ENCODE measurements at regions not wholly inside any gene's neighbourhood (a gene's known extent, or its start where the extent isn't known, plus 50 kb on each side); places are given as distances from the start of the nearest gene placed in this dataset.

DNA sequence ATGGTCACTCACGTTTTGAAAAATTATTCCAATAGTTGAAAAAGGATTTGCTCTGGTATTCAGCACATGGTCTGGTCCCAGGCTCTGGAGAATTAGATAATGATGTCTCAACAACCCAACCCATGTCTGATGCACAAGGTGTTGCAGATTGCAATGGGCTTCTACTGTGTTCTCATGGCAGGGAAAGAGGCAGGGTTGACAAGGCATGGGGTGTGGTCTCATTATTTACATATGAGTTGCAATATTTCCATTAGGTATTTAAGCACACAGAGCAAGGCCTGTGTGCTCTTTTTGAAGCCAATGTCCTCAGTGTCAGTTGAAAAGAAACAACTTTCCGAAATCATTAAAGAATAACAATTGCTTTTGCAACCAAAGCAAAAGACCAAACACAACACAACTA lies 381.9 kb upstream of the PBX1 start:
- Histone ChIP-seq H3K4me3 (no peak overlapping the region), H3K9me3 (no peaks in the 10 kb centered on the region), H3K27ac (no peak overlapping the region), H3K4me1 (no peaks in the 10 kb centered on the region), H3K36me3 (no peaks in the 10 kb centered on the region), H3K27me3 (no peaks in the 10 kb centered on the region)
- no peak for DNase-seq
- intact Hi-C loops (cut with DNase I), result no loop called here
- TF ChIP-seq, protein P1, sequence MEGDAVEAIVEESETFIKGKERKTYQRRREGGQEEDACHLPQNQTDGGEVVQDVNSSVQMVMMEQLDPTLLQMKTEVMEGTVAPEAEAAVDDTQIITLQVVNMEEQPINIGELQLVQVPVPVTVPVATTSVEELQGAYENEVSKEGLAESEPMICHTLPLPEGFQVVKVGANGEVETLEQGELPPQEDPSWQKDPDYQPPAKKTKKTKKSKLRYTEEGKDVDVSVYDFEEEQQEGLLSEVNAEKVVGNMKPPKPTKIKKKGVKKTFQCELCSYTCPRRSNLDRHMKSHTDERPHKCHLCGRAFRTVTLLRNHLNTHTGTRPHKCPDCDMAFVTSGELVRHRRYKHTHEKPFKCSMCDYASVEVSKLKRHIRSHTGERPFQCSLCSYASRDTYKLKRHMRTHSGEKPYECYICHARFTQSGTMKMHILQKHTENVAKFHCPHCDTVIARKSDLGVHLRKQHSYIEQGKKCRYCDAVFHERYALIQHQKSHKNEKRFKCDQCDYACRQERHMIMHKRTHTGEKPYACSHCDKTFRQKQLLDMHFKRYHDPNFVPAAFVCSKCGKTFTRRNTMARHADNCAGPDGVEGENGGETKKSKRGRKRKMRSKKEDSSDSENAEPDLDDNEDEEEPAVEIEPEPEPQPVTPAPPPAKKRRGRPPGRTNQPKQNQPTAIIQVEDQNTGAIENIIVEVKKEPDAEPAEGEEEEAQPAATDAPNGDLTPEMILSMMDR (IDR thresholded peaks at IDR 0.05), result no peak
- WGBS, 2 donors, result 66 to 77% methylated on average over 2 of the region's 2 CpGs
- no peak for FAIRE-seq
- no peak for ATAC-seq

DNA sequence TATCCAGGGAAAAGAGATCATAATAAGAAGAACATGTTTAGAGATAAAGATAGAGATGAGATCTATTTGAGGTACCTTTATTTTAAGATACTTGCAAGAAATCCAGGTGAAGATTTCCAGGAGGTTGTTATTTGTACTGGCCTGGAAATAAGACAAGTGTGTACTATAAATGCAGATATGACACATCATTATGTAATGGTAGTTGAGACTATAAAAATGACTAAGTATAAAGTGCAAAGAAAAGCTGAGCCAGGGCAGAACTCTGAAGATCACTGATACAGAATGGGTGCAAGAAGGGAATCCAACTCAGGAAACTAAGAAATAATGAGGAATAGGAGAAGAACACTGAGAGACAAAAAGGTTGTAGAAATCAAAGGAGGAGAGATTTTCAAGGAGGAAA lies 378.2 kb upstream of the PBX1 start:
- intact Hi-C loops (cut with DNase I), result no loop called here
- TF ChIP-seq, protein P1 (IDR thresholded peaks at IDR 0.05), result no peak
- no peak overlapping the region for H3K27ac ChIP-seq
- ATAC-seq (no peak), FAIRE-seq (no peak), DNase-seq (no peak)
- H3K36me3 ChIP-seq, result no peaks in the 10 kb centered on the region
- no peaks in the 10 kb centered on the region for H3K9me3 ChIP-seq
- H3K4me3 ChIP-seq, result no peak overlapping the region
- H3K4me1 ChIP-seq, result no peaks in the 10 kb centered on the region
- no peaks in the 10 kb centered on the region for H3K27me3 ChIP-seq

DNA sequence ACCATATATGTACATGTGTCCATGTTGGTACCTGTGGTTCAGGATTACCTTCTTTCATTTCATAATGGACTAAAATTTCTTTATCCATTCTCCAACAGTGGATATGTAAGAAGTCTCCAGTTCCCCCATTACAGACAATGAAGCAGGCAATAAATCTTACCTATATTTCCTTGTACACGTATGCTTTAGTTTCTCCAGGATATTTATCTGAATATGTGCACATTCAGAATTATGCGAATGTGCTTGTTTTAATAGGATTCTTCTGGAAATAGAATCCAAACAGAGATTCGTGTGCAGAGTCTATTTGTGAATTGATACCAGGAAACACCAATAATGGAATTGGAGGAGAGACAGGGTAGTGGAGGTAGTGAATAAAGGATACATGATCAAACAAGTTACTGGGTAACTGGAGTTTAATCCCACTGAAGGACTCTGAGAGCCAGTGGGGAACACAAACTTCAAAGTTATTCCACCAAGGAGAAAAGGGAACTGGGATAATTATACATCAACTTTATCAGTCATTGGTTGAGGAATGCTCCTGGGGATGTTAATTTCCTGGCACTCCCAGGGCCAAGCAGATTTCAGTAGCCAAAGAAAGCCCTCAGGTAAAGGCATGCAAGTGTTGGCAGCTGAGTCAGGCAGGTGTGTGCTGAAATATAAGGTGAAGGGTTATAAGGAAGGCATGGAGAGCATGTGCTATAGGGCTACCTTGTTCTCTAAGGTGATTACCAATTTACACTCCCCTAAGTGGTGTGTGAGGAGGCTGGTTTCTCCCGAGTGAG lies 374.9 kb upstream of the PBX1 start:
- intact Hi-C loops (cut with DNase I), result no loop called here
- no peak for ATAC-seq
- 66 to 74% methylated on average over 4 of the region's 4 CpGs for WGBS, 2 donors

DNA sequence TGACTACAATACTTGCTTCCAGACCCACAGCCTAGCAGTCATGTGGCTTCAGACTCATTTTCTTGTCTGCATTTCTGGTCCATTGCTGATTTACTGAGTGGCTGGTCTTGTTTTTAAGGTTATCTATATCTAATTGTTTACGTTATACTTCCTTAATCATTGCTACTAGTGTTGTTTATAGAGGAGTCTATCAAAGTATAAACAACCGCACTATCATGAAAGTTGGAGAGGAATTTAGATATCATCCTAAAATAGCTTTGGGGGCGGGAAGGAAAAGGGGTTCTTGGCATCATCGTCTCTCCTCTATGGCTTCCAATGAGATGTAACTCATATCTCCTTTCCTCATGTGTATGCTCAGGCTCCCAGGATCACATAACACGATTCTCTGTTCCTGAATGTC lies 372.1 kb upstream of the PBX1 start:
- intact Hi-C loops (cut with DNase I), result no loop called here
- FAIRE-seq, result no peak
- Histone ChIP-seq H3K9me3 (no peaks in the 10 kb centered on the region), H3K27ac (no peak overlapping the region), H3K4me3 (no peak overlapping the region), H3K4me1 (no peaks in the 10 kb centered on the region), H3K27me3 (no peaks in the 10 kb centered on the region), H3K36me3 (no peaks in the 10 kb centered on the region)
- ATAC-seq, result no peak
- TF ChIP-seq, protein P1 (IDR thresholded peaks at IDR 0.05), result no peak
- 73 to 79% methylated on average over 5 of the region's 5 CpGs for WGBS, 2 donors
- no peak for DNase-seq

More for the DNA sequence above, 374.9 kb upstream of the PBX1 start:
- Histone ChIP-seq H3K4me3 (no peak overlapping the region), H3K27ac (no peak overlapping the region), H3K36me3 (no peaks in the 10 kb centered on the region), H3K9me3 (no peaks in the 10 kb centered on the region), H3K27me3 (no peaks in the 10 kb centered on the region), H3K4me1 (no peaks in the 10 kb centered on the region)
- TF ChIP-seq, protein P1 (IDR thresholded peaks at IDR 0.05), result no peak
- FAIRE-seq (no peak), DNase-seq (no peak)

DNA sequence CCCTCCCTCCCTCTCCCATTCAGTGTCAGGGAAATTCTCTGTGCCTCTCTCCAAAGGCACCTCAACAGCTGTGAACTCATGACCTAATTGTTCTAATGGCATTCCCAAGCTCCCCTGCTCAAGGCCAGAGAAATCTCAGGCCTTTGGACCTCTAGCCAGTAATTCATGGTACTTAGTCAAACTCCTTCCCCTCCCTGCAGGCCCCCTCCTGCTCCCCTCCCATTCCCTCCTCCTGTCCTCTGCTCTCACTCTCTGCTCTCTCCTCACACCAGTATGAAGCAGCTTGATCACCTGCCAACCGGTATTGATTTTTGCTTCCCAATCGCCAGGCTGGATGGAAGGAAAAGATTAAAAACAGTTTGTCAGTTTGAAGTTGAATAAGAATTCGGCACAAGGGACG lies 370.5 kb upstream of the PBX1 start:
- FAIRE-seq, result no peak
- TF ChIP-seq, protein P1 (IDR thresholded peaks at IDR 0.05), result no peak
- DNase-seq, result peak in 4 of 6 donors; percentile 56 to 68 (median 60)
- Histone ChIP-seq H3K4me3 (no peak overlapping the region), H3K27me3 (no peaks in the 10 kb centered on the region), H3K4me1 (no peaks in the 10 kb centered on the region), H3K36me3 (no peaks in the 10 kb centered on the region), H3K27ac (no peak overlapping the region), H3K9me3 (no peaks in the 10 kb centered on the region)
- intact Hi-C loops (cut with DNase I), result no loop called here
- WGBS, 2 donors, result 5% methylated on average over 4 of the region's 4 CpGs
- ATAC-seq, result peak; percentile 71 to 91 (median 82)
